Skin of body (tissue), 1 donor: ENCODE measurements at regions not wholly inside any gene's neighbourhood (a gene's known extent, or its start where the extent isn't known, plus 50 kb on each side); places are given as distances from the start of the nearest gene placed in this dataset.
"Not testable (repeated sequence)": the region's sequence is repeated elsewhere in the genome, so short reads cannot be mapped to it uniquely, and the experiment has no call there.

Experiments
- DNase-seq: peaks from one replicate; lab custom pipeline; 2025; lab: John Stamatoyannopoulos, UW

- no peak for DNase-seq
These were observed 85.7 kb downstream of the SUCLG1 start for GRCh38 chr2:84373391-84373790.

GRCh38 chr2:84362541-84362940 lies 96.5 kb downstream of the SUCLG1 start:
- DNase-seq, result no peak

GRCh38 chr2:84338069-84338468 lies 121.0 kb downstream of the SUCLG1 start:
- peak; percentile 52 for DNase-seq

- DNase-seq, result no peak
These were observed 131.3 kb downstream of the SUCLG1 start for GRCh38 chr2:84327645-84328249.

- no peak for DNase-seq
These were observed 132.1 kb downstream of the SUCLG1 start for GRCh38 chr2:84326831-84327432.

GRCh38 chr2:84323890-84324289 lies 135.2 kb downstream of the SUCLG1 start:
- no peak for DNase-seq

GRCh38 chr2:84320940-84321339 lies 138.1 kb downstream of the SUCLG1 start:
- no peak for DNase-seq

GRCh38 chr2:84319581-84319980 lies 139.5 kb downstream of the SUCLG1 start:
- DNase-seq, result no peak

- no peak for DNase-seq
These were observed 141.9 kb downstream of the SUCLG1 start for GRCh38 chr2:84317135-84317534.

GRCh38 chr2:84314901-84315330 lies 144.2 kb downstream of the SUCLG1 start:
- DNase-seq, result peak; percentile 53

- no peak for DNase-seq
These were observed 144.8 kb downstream of the SUCLG1 start for GRCh38 chr2:84314250-84314649.

- no peak for DNase-seq
These were observed 149.8 kb downstream of the SUCLG1 start for GRCh38 chr2:84309281-84309680.

- no peak for DNase-seq
These were observed 152.7 kb downstream of the SUCLG1 start for GRCh38 chr2:84306361-84306760.

- DNase-seq, result no peak
These were observed 156.3 kb downstream of the SUCLG1 start for GRCh38 chr2:84302513-84303412.

GRCh38 chr2:84301717-84302116 lies 157.4 kb downstream of the SUCLG1 start:
- DNase-seq, result no peak

GRCh38 chr2:84300696-84301029 lies 158.4 kb downstream of the SUCLG1 start:
- no peak for DNase-seq

- DNase-seq, result not testable (repeated sequence)
These were observed 158.9 kb downstream of the SUCLG1 start for GRCh38 chr2:84300001-84300695.

GRCh38 chr2:84299211-84299775 lies 159.8 kb downstream of the SUCLG1 start:
- no peak for DNase-seq

- DNase-seq, result no peak
These were observed 161.9 kb downstream of the SUCLG1 start for GRCh38 chr2:84297155-84297554.

GRCh38 chr2:84293791-84294380 lies 165.2 kb downstream of the SUCLG1 start:
- DNase-seq, result no peak

GRCh38 chr2:84292545-84292944 lies 166.5 kb downstream of the SUCLG1 start:
- no peak for DNase-seq
